SK-N-SH (cell line): ENCODE measurements at regions not wholly inside any gene's neighbourhood (a gene's known extent, or its start where the extent isn't known, plus 50 kb on each side); places are given as distances from the start of the nearest gene placed in this dataset.

Experiments used
- CTCF ChIA-PET: fragments of 300-600, 350-600 bp; formaldehyde crosslinking; extraction: SDS; loops from one replicate; lab custom pipeline; 2021; lab: Yijun Ruan, JAX
- POLR2A ChIA-PET: fragments of 350-600 bp; sonication (Branson Sonifier 250); formaldehyde crosslinking; extraction: SDS; loops from one replicate; lab custom pipeline; 2020; ENCODE audit warnings: antibody characterized with exemption, inconsistent platforms; lab: Yijun Ruan, JAX
- DNase-seq: peaks from one replicate; pipeline ENCODE4 v3.0.0; 2012
- H2AFZ ChIP-seq: fragments of 200-600 bp; sonication (generic); 2 replicates; pipeline ENCODE4 v1.8.1; 2016; ENCODE audit warnings: antibody characterized with exemption, mild to moderate bottlenecking, low read depth
- H3F3A ChIP-seq: fragments of 200-600 bp; sonication (generic); replicated peaks from 2 replicates; pipeline ENCODE3; 2016; ENCODE audit warnings: antibody characterized with exemption, mild to moderate bottlenecking; ENCODE audit not compliant: insufficient read depth
- H3K27ac ChIP-seq, 2 experiments: fragments of 200-500 bp in 1 of 2; fragments of 200-600 bp in 1 of 2; sonication (Bioruptor generic) in 1 of 2; sonication (generic), shearing (Covaris generic) in 1 of 2; 2 replicates each; pipeline versions ENCODE4 v1.5.1 to v1.6.1; 2014 to 2016; ENCODE audit warnings: low read depth in 2 of 2, inconsistent platforms in 1 of 2, low read length in 1 of 2, mild to moderate bottlenecking in 1 of 2, mixed read lengths in 1 of 2
- H3K27me3 ChIP-seq: fragments of 200-600 bp; sonication (generic), shearing (Covaris generic); 2 replicates; pipeline ENCODE4 v1.6.1; 2016; ENCODE audit warnings: mixed run types; ENCODE audit not compliant: insufficient read depth
- H3K36me3 ChIP-seq, 2 experiments: fragments of 200-500 bp in 1 of 2; fragments of 200-600 bp in 1 of 2; sonication (Bioruptor generic) in 1 of 2; sonication (generic) in 1 of 2; replicated peaks in 1 of 2; 2 replicates each; pipeline versions ENCODE3 to v1.5.1; 2014 to 2016; ENCODE audit warnings: low read length in 1 of 2, mild to moderate bottlenecking in 1 of 2; ENCODE audit not compliant: insufficient read depth in 2 of 2, control insufficient read depth in 1 of 2
- H3K4me1 ChIP-seq, 2 experiments: fragments of 200-500 bp in 1 of 2; fragments of 200-600 bp in 1 of 2; sonication (Bioruptor generic) in 1 of 2; sonication (generic), shearing (Covaris generic) in 1 of 2; 2 replicates each; pipeline versions ENCODE4 v1.5.1 to v1.6.1; 2014 to 2016; ENCODE audit warnings: low read depth in 1 of 2, low read length in 1 of 2, mixed run types in 1 of 2; ENCODE audit not compliant: insufficient read depth in 2 of 2, control insufficient read depth in 1 of 2
- H3K4me2 ChIP-seq: fragments of 200-600 bp; sonication (generic), shearing (Covaris generic); 2 replicates; pipeline ENCODE4 v1.6.1; 2017; ENCODE audit warnings: mixed run types
- H3K4me3 ChIP-seq, 2 experiments: fragments of 200-500 bp in 1 of 2; fragments of 200-600 bp in 1 of 2; sonication (Bioruptor generic) in 1 of 2; sonication (generic), shearing (Covaris generic) in 1 of 2; 2 replicates each; pipeline versions ENCODE4 v1.5.1 to v1.8.1; 2014 to 2016; ENCODE audit warnings: low read depth in 2 of 2, inconsistent platforms in 1 of 2, low read length in 1 of 2, mild to moderate bottlenecking in 1 of 2, mixed read lengths in 1 of 2, moderate library complexity in 1 of 2
- H3K79me2 ChIP-seq: fragments of 200-600 bp; sonication (generic); 2 replicates; pipeline ENCODE4 v1.8.1; 2017; ENCODE audit warnings: mild to moderate bottlenecking; ENCODE audit not compliant: insufficient read depth
- H3K9ac ChIP-seq: fragments of 200-600 bp; sonication (generic); 2 replicates; pipeline ENCODE4 v1.6.1; 2017; ENCODE audit warnings: mixed run types
- H3K9me2 ChIP-seq: fragments of 200-600 bp; sonication (generic); 2 replicates; pipeline ENCODE4 v1.6.1; 2017; ENCODE audit warnings: mixed run types
- H3K9me3 ChIP-seq: fragments of 200-600 bp; sonication (generic); 2 replicates; pipeline ENCODE4 v1.6.1; 2017; ENCODE audit warnings: mixed run types, mild to moderate bottlenecking, moderate library complexity
- H4K20me1 ChIP-seq: fragments of 200-600 bp; sonication (generic); 2 replicates; pipeline ENCODE4 v1.6.1; 2017; ENCODE audit warnings: mild to moderate bottlenecking, mixed run types; ENCODE audit not compliant: insufficient read depth
- CHD2 ChIP-seq: fragments of 150-350 bp; IDR thresholded peaks from 2 replicates; pipeline ENCODE4 v1.6.1; 2018; ENCODE audit warnings: low read length; ENCODE audit not compliant: partially characterized antibody
- CTCF ChIP-seq: fragments of 200-600 bp; sonication (generic); IDR thresholded peaks from 2 replicates; pipeline ENCODE4 v1.6.1; 2017; ENCODE audit warnings: antibody characterized with exemption, mild to moderate bottlenecking, moderate library complexity
- ELF1 ChIP-seq: IDR thresholded peaks from 2 replicates; pipeline ENCODE4 v1.4.0; 2012
- EP300 ChIP-seq, 2 experiments: IDR thresholded peaks; 2 replicates each; pipeline versions ENCODE4 v1.4.0 to v1.6.1; 2012; ENCODE audit warnings: borderline replicate concordance in 1 of 2, low read depth in 1 of 2, low read length in 1 of 2
- EZH2phosphoT487 ChIP-seq: fragments of 200-600 bp; sonication (generic); IDR thresholded peaks from 2 replicates; pipeline ENCODE4 v1.6.1; 2017; ENCODE audit warnings: low read depth, mixed run types, mild to moderate bottlenecking, antibody characterized with exemption, moderate library complexity, borderline replicate concordance
- FOSL2 ChIP-seq: IDR thresholded peaks from 2 replicates; pipeline ENCODE4 v1.4.0; 2012; ENCODE audit warnings: low read depth, mild to moderate bottlenecking, moderate library complexity, borderline replicate concordance
- GABPA ChIP-seq: IDR thresholded peaks from 2 replicates; pipeline ENCODE4 v1.4.0; 2012; ENCODE audit warnings: low read depth, mild to moderate bottlenecking
- GATA2 ChIP-seq: sonication (generic); formaldehyde crosslinking; IDR thresholded peaks from 2 replicates; pipeline ENCODE4 v1.5.0; 2020; ENCODE audit warnings: mild to moderate bottlenecking, missing genetic modification reagents
- MEF2A ChIP-seq: IDR thresholded peaks from 2 replicates; pipeline ENCODE4 v1.4.0; 2012; ENCODE audit warnings: low read depth, borderline replicate concordance
- NRF1 ChIP-seq: IDR thresholded peaks from 2 replicates; pipeline ENCODE4 v1.6.1; 2012; ENCODE audit warnings: low read depth, mild to moderate bottlenecking, low read length
- POLR2AphosphoS5 ChIP-seq: IDR thresholded peaks from 2 replicates; pipeline ENCODE4 v1.6.1; 2012; ENCODE audit warnings: low read depth, low read length
- RAD21 ChIP-seq: IDR thresholded peaks from 2 replicates; pipeline ENCODE4 v1.6.1; 2012; ENCODE audit warnings: mild to moderate bottlenecking, low read length
- REST ChIP-seq: IDR thresholded peaks from 2 replicates; pipeline ENCODE4 v1.6.1; 2012; ENCODE audit warnings: mild to moderate bottlenecking, low read depth, low read length, moderate library complexity
- RFX5 ChIP-seq: IDR thresholded peaks from 2 replicates; pipeline ENCODE4 v1.6.1; 2012; ENCODE audit warnings: mild to moderate bottlenecking, improper control_type of control experiment, low read length
- RXRA ChIP-seq: IDR thresholded peaks from 2 replicates; pipeline ENCODE4 v1.4.0; 2012; ENCODE audit warnings: low read depth, mild to moderate bottlenecking, borderline replicate concordance
- SMC3 ChIP-seq: IDR thresholded peaks from 2 replicates; pipeline ENCODE4 v1.6.1; 2012; ENCODE audit warnings: low read depth, low read length, improper control_type of control experiment
- TEAD4 ChIP-seq: IDR thresholded peaks from 2 replicates; pipeline ENCODE4 v1.4.0; 2012; ENCODE audit warnings: mild to moderate bottlenecking, borderline replicate concordance; ENCODE audit not compliant: insufficient read depth
- USF2 ChIP-seq: fragments of 150-350 bp; IDR thresholded peaks from 2 replicates; pipeline ENCODE4 v1.6.1; 2017; ENCODE audit warnings: antibody characterized with exemption, low read length, low read depth, borderline replicate concordance
- WGBS: methylation state at CpG from one replicate; pipeline ENCODE4 v1.1.6; 2017; ENCODE audit warnings: low lambda C conversion rate; 5-methylcytosine and 5-hydroxymethylcytosine counted together

GRCh38 chr13:80245162-80245733 lies 95.7 kb downstream of the SPRY2 start:
- TF ChIP-seq RFX5 (no peak), RAD21 (no peak), GATA2 (CRISPR knock-in tag) (no peak), EZH2phosphoT487 (no peak), RXRA (no peak), GABPA (no peak), MEF2A (no peak), USF2 (no peak)
- H3K9me3 ChIP-seq, result no peaks in the 10 kb centered on the region
- peaks cover 8% of the 10 kb centered on the region for H3F3A ChIP-seq
- no peak overlapping the region for H3K4me3 ChIP-seq
- H3K36me3 ChIP-seq, result no peaks in the 10 kb centered on the region
- no peaks in the 10 kb centered on the region for H3K27me3 ChIP-seq
- no peaks in the 10 kb centered on the region for H4K20me1 ChIP-seq
- peaks cover 0 to 10% of the 10 kb centered on the region in 2 experiments; a peak in 1 of 4 replicates for H3K4me1 ChIP-seq
- no peaks in the 10 kb centered on the region for H3K9me2 ChIP-seq
- ChIA-PET CTCF (no interaction called here), POLR2A (no interaction called here)
- H3K4me2 ChIP-seq, result no peak overlapping the region
- H3K27ac ChIP-seq, result no peak overlapping the region
- no peak overlapping the region for H3K9ac ChIP-seq
- H3K79me2 ChIP-seq, result no peaks in the 10 kb centered on the region
- 76% methylated on average over 4 of the region's 4 CpGs for WGBS
- DNase-seq, result no peak
- H2AFZ ChIP-seq, result no peak overlapping the region

- no peaks in the 10 kb centered on the region for H3K27me3 ChIP-seq
- peaks cover 1% of the 10 kb centered on the region for H3F3A ChIP-seq
- CTCF ChIA-PET, result no interaction called here
- H3K9me3 ChIP-seq, result no peaks in the 10 kb centered on the region
- POLR2A ChIA-PET, result no interaction called here
- peaks cover 0 to 10% of the 10 kb centered on the region in 2 experiments; a peak in 1 of 4 replicates for H3K4me1 ChIP-seq
- no peaks in the 10 kb centered on the region for H3K79me2 ChIP-seq
- no peaks in the 10 kb centered on the region for H3K9me2 ChIP-seq
- H3K36me3 ChIP-seq, result no peaks in the 10 kb centered on the region
- no peak overlapping the region for H3K9ac ChIP-seq
- DNase-seq, result no peak
- no peak overlapping the region for H3K4me2 ChIP-seq
- TF ChIP-seq NRF1 (no peak), CTCF (no peak), RXRA (no peak), EP300 (IDR thresholded peaks at IDR 0.05; ENCODE audit: borderline replicate concordance in 1 of 2, low read depth in 1 of 2, low read length in 1 of 2) (no peak), CHD2 (no peak), POLR2AphosphoS5 (no peak), TEAD4 (no peak), GATA2 (CRISPR knock-in tag) (no peak), ELF1 (no peak), REST (no peak), FOSL2 (no peak), MEF2A (no peak), SMC3 (no peak), RFX5 (no peak)
- 98% methylated on average over 3 of the region's 3 CpGs for WGBS
- no peak overlapping the region for H2AFZ ChIP-seq
- H4K20me1 ChIP-seq, result no peaks in the 10 kb centered on the region
- H3K27ac ChIP-seq, result no peak overlapping the region
- no peak overlapping the region for H3K4me3 ChIP-seq
Measured at GRCh38 chr13:80244574-80244973, 96.4 kb downstream of the SPRY2 start.
